ENCODE measurements at regions not wholly inside any gene's neighbourhood (a gene's known extent, or its start where the extent isn't known, plus 50 kb on each side); places are given as distances from the start of the nearest gene placed in this dataset.

- Mint-ChIP-seq H3K36me3 (ENCODE audit: low read depth) (no peaks in the 10 kb centered on the region), H3K4me3 (no peak overlapping the region), H3K27ac (no peak overlapping the region), H3K4me1 (no peaks in the 10 kb centered on the region), H3K27me3 (no peaks in the 10 kb centered on the region), H3K9me3 (ENCODE audit: low read depth) (no peaks in the 10 kb centered on the region)
- ATAC-seq (no peak), DNase-seq (no peak)
- ChIA-PET POLR2A (no interaction called here), CTCF (no interaction called here)
- intact Hi-C loops (cut with DNase I, micrococcal nuclease) = no loop called here
Measured at GRCh38 chrX:128365492-128365891, 313.3 kb upstream of the ACTRT1 start.

GRCh38 chrX:128335671-128336070 is 283.5 kb upstream of the ACTRT1 start:
- H3K36me3 Mint-ChIP-seq (ENCODE audit: low read depth) = no peaks in the 10 kb centered on the region
- CTCF ChIA-PET = no interaction called here

GRCh38 chrX:128334821-128335220 is 282.6 kb upstream of the ACTRT1 start:
- Mint-ChIP-seq H3K36me3 (ENCODE audit: low read depth) (no peaks in the 10 kb centered on the region), H3K27ac (no peak overlapping the region), H3K9me3 (ENCODE audit: low read depth) (peaks cover 1% of the 10 kb centered on the region), H3K4me1 (no peaks in the 10 kb centered on the region), H3K27me3 (no peaks in the 10 kb centered on the region), H3K4me3 (no peak overlapping the region)
- DNase-seq (no peak), ATAC-seq (no peak)
- CTCF ChIA-PET = no interaction called here
- intact Hi-C loops (cut with DNase I, micrococcal nuclease) = no loop called here
- POLR2A ChIA-PET = no interaction called here

More at GRCh38 chrX:128335671-128336070, 283.5 kb upstream of the ACTRT1 start:
- no peaks in the 10 kb centered on the region for H3K4me1 Mint-ChIP-seq
- H3K27me3 Mint-ChIP-seq = no peaks in the 10 kb centered on the region
- H3K9me3 Mint-ChIP-seq (ENCODE audit: low read depth) = peaks cover 1% of the 10 kb centered on the region
- DNase-seq (no peak), ATAC-seq (no peak)
- H3K27ac Mint-ChIP-seq = no peak overlapping the region
- H3K4me3 Mint-ChIP-seq = no peak overlapping the region
- POLR2A ChIA-PET = no interaction called here
- intact Hi-C loops (cut with DNase I, micrococcal nuclease) = no loop called here

- H3K4me1 Mint-ChIP-seq = no peaks in the 10 kb centered on the region
- ChIA-PET POLR2A (no interaction called here), CTCF (no interaction called here)
- no peaks in the 10 kb centered on the region for H3K36me3 Mint-ChIP-seq (ENCODE audit: low read depth)
- H3K27me3 Mint-ChIP-seq = no peaks in the 10 kb centered on the region
- H3K9me3 Mint-ChIP-seq (ENCODE audit: low read depth) = no peaks in the 10 kb centered on the region
- no peak overlapping the region for H3K4me3 Mint-ChIP-seq
- no peak for ATAC-seq
- H3K27ac Mint-ChIP-seq = no peak overlapping the region
- intact Hi-C loops (cut with DNase I, micrococcal nuclease) = no loop called here
- DNase-seq = no peak
Measured at GRCh38 chrX:128310912-128311311, 258.7 kb upstream of the ACTRT1 start.

- intact Hi-C loops (cut with DNase I, micrococcal nuclease) = no loop called here
- Mint-ChIP-seq H3K4me3 (no peak overlapping the region), H3K27ac (no peak overlapping the region), H3K27me3 (no peaks in the 10 kb centered on the region), H3K36me3 (ENCODE audit: low read depth) (no peaks in the 10 kb centered on the region), H3K4me1 (no peaks in the 10 kb centered on the region), H3K9me3 (ENCODE audit: low read depth) (no peaks in the 10 kb centered on the region)
- DNase-seq (no peak), ATAC-seq (no peak)
- CTCF ChIA-PET = no interaction called here
- POLR2A ChIA-PET = no interaction called here
Measured at GRCh38 chrX:128309311-128309710, 257.1 kb upstream of the ACTRT1 start.

DNA sequence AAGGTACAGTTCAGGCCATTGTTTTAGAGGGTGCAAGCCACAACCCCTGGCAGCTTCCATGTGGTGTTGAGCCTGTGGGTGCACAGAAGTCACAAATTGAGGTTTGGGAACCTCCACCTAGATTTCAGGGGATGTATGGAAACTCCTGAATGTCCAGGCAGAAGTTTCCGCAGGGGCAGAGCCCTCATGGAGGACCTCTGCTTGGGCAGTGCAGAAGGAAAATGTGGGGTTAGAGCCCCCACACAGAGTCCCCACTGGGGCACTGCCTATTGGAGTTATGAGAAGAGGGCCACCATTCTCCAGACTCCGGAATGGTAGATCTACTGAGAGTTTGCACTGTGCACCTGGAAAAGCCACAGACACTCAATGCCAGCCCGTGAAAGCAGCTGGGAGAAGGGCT is 242.0 kb upstream of the ACTRT1 start:
- Mint-ChIP-seq H3K4me1 (no peaks in the 10 kb centered on the region), H3K36me3 (ENCODE audit: low read depth) (no peaks in the 10 kb centered on the region), H3K9me3 (ENCODE audit: low read depth) (no peaks in the 10 kb centered on the region), H3K4me3 (no peak overlapping the region), H3K27me3 (no peaks in the 10 kb centered on the region), H3K27ac (no peak overlapping the region)
- DNase-seq = no peak
- ChIA-PET CTCF (no interaction called here), POLR2A (no interaction called here)
- intact Hi-C loops (cut with DNase I, micrococcal nuclease) = no loop called here
- ATAC-seq = no peak

- Mint-ChIP-seq H3K4me1 (no peaks in the 10 kb centered on the region), H3K36me3 (ENCODE audit: low read depth) (no peaks in the 10 kb centered on the region), H3K27ac (no peak overlapping the region), H3K4me3 (no peak overlapping the region), H3K9me3 (ENCODE audit: low read depth) (no peaks in the 10 kb centered on the region), H3K27me3 (no peaks in the 10 kb centered on the region)
- DNase-seq (no peak), ATAC-seq (no peak)
- intact Hi-C loops (cut with DNase I, micrococcal nuclease) = no loop called here
- CTCF ChIA-PET = no interaction called here
- POLR2A ChIA-PET = no interaction called here
Measured at GRCh38 chrX:128287693-128288092, 235.5 kb upstream of the ACTRT1 start.

DNA sequence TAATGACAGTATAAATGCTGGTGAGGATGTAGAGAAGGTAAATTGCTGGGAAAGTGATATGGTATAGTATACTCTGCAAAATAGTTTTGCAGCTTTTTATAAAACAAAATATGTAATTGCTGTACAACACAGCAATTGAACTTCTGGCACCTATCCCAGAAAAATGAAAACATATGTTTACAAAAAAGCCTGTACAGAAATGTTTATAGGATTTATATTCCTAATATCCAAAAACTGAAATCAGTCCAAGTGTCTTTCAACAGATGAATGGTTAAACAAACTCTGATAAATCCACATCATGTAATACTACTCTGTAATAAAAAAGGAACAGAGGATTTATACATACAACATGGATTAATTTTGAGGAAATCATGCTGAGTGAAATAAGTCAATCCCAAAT is 198.4 kb upstream of the ACTRT1 start:
- POLR2A ChIA-PET = no interaction called here
- no peak for DNase-seq
- no peaks in the 10 kb centered on the region for H3K27me3 Mint-ChIP-seq
- ATAC-seq = no peak
- H3K4me1 Mint-ChIP-seq = no peaks in the 10 kb centered on the region
- no peak overlapping the region for H3K4me3 Mint-ChIP-seq
- no peaks in the 10 kb centered on the region for H3K36me3 Mint-ChIP-seq (ENCODE audit: low read depth)
- no peak overlapping the region for H3K27ac Mint-ChIP-seq
- intact Hi-C loops (cut with DNase I, micrococcal nuclease) = no loop called here
- H3K9me3 Mint-ChIP-seq (ENCODE audit: low read depth) = no peaks in the 10 kb centered on the region
- CTCF ChIA-PET = no interaction called here

GRCh38 chrX:128216364-128216763 is 164.2 kb upstream of the ACTRT1 start:
- no peak for DNase-seq
- intact Hi-C loops (cut with DNase I, micrococcal nuclease) = no loop called here
- ATAC-seq = no peak
- ChIA-PET POLR2A (no interaction called here), CTCF (no interaction called here)
- peaks cover 4% of the 10 kb centered on the region for H3K9me3 Mint-ChIP-seq (ENCODE audit: low read depth)
- no peaks in the 10 kb centered on the region for H3K4me1 Mint-ChIP-seq
- H3K27ac Mint-ChIP-seq = no peak overlapping the region
- H3K4me3 Mint-ChIP-seq = no peak overlapping the region
- H3K36me3 Mint-ChIP-seq (ENCODE audit: low read depth) = no peaks in the 10 kb centered on the region
- H3K27me3 Mint-ChIP-seq = no peaks in the 10 kb centered on the region

DNA sequence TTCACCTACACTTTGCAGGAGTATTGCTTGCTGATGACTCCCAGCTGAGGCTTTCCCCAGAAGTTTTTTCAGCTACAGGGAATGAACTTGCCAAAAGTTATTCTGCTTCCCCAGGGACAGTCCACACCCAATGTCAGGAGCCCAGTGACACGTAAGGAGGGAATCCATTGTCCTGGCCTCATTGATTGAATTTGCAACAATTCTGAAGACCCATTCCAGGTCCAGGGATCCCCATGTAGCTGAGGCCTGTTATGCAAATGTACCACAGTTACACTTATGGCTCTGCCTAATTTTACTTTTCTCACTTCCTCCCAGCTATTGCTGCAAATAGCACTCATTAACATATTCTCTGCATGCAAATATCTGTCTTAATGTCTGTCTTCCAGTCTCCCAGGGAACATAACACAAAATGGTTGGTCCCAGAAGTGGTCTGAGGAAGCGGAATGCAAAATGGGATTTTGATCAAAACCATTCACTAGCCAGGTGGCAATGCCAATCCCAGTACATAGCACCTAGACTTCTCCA is 113.7 kb upstream of the ACTRT1 start:
- Mint-ChIP-seq H3K27ac (no peak overlapping the region), H3K36me3 (ENCODE audit: low read depth) (no peaks in the 10 kb centered on the region), H3K27me3 (no peaks in the 10 kb centered on the region), H3K4me1 (no peaks in the 10 kb centered on the region), H3K4me3 (no peak overlapping the region), H3K9me3 (ENCODE audit: low read depth) (peaks cover 6% of the 10 kb centered on the region)
- ChIA-PET CTCF (no interaction called here), POLR2A (no interaction called here)
- ATAC-seq = no peak
- intact Hi-C loops (cut with DNase I, micrococcal nuclease) = no loop called here
- no peak for DNase-seq

- no peak overlapping the region for H3K27ac Mint-ChIP-seq
- H3K4me1 Mint-ChIP-seq = no peaks in the 10 kb centered on the region
- H3K36me3 Mint-ChIP-seq (ENCODE audit: low read depth) = no peaks in the 10 kb centered on the region
- DNase-seq = no peak
- H3K9me3 Mint-ChIP-seq (ENCODE audit: low read depth) = peaks cover 6% of the 10 kb centered on the region
- no peak for ATAC-seq
- H3K4me3 Mint-ChIP-seq = no peak overlapping the region
- H3K27me3 Mint-ChIP-seq = no peaks in the 10 kb centered on the region
- POLR2A ChIA-PET = no interaction called here
- CTCF ChIA-PET = no interaction called here
- intact Hi-C loops (cut with DNase I, micrococcal nuclease) = no loop called here
Measured at GRCh38 chrX:128156204-128156603, 104.0 kb upstream of the ACTRT1 start.

- Mint-ChIP-seq H3K4me1 (no peaks in the 10 kb centered on the region), H3K27me3 (no peaks in the 10 kb centered on the region), H3K36me3 (ENCODE audit: low read depth) (no peaks in the 10 kb centered on the region), H3K4me3 (no peak overlapping the region), H3K27ac (no peak overlapping the region), H3K9me3 (ENCODE audit: low read depth) (peaks cover 3% of the 10 kb centered on the region)
- CTCF ChIA-PET = no interaction called here
- intact Hi-C loops (cut with DNase I, micrococcal nuclease) = no loop called here
- ATAC-seq (no peak), DNase-seq (no peak)
- POLR2A ChIA-PET = interaction anchor here (0.7 kb wide), 1 partner anchor 195 kb away, joined by 3 read pairs; no protein-coding TSS in a partner anchor
Measured at GRCh38 chrX:128142745-128143144, 90.5 kb upstream of the ACTRT1 start.

DNA sequence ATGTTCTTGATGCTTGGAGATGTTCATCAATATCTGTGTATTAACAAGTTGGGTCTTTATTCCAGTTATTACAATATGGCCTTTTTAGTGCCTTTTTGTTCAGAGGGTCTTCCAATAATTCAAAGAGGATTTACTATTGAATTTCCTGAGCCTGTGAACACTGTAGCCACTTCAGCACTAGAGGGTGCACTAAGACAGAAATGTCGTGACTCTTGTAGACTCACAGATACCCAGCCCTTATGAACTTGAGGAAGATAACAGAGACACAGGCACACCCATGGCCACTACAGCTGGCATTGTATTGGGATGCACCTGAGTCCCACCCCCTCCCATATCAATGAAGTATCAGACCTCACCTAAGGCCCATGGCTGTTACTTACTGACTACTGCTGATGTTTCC is 54.4 kb upstream of the ACTRT1 start:
- no peak for ATAC-seq
- intact Hi-C loops (cut with DNase I, micrococcal nuclease) = loop anchor here in 1 of 2 experiments (5.0 kb wide), 2 partner anchors 871 to 1256 kb away; no protein-coding TSS in a partner anchor
- DNase-seq = no peak
- POLR2A ChIA-PET = no interaction called here
- H3K27ac Mint-ChIP-seq = no peak overlapping the region
- no peaks in the 10 kb centered on the region for H3K27me3 Mint-ChIP-seq
- CTCF ChIA-PET = no interaction called here
- H3K4me3 Mint-ChIP-seq = no peak overlapping the region
- no peaks in the 10 kb centered on the region for H3K36me3 Mint-ChIP-seq (ENCODE audit: low read depth)
- no peaks in the 10 kb centered on the region for H3K9me3 Mint-ChIP-seq (ENCODE audit: low read depth)
- H3K4me1 Mint-ChIP-seq = no peaks in the 10 kb centered on the region

Measured in activated CD4-positive, alpha-beta T cell treated with anti-CD3 and anti-CD28 coated beads for 36 hours (primary cell).